Liver (tissue), 8 donors: ENCODE measurements at regions not wholly inside any gene's neighbourhood (a gene's known extent, or its start where the extent isn't known, plus 50 kb on each side); places are given as distances from the start of the nearest gene placed in this dataset.

Source experiments
- DNase-seq: peaks from one replicate; pipeline ENCODE4 v3.0.0-alpha.2; 2017; ENCODE audit warnings: low spot score
- H3K27ac ChIP-seq, 2 donors: one replicate each; pipeline ENCODE4 v1.7.0; 2013; ENCODE audit warnings: inconsistent platforms in 2 of 2, low read length in 2 of 2, control low read depth in 1 of 2, low read depth in 1 of 2, mild to moderate bottlenecking in 1 of 2
- H3K27me3 ChIP-seq, 4 donors: one replicate each; pipeline versions ENCODE4 v1.6.1 to v1.7.0; 2013; ENCODE audit warnings: low read length in 3 of 4, inconsistent platforms in 1 of 4, mild to moderate bottlenecking in 1 of 4, moderate library complexity in 1 of 4; ENCODE audit not compliant: control insufficient read depth in 4 of 4, insufficient read depth in 4 of 4
- H3K36me3 ChIP-seq, 4 donors: one replicate each; pipeline versions ENCODE4 v1.6.1 to v1.7.0; 2013; ENCODE audit warnings: low read length in 3 of 4, mild to moderate bottlenecking in 3 of 4, low read depth in 1 of 4, moderate library complexity in 1 of 4; ENCODE audit not compliant: control insufficient read depth in 4 of 4, insufficient read depth in 3 of 4
- H3K4me1 ChIP-seq, 4 donors: one replicate each; pipeline versions ENCODE4 v1.6.1 to v1.7.0; 2013; ENCODE audit warnings: low read length in 3 of 4, mild to moderate bottlenecking in 3 of 4, moderate library complexity in 1 of 4; ENCODE audit not compliant: control insufficient read depth in 4 of 4, insufficient read depth in 4 of 4
- H3K4me3 ChIP-seq, 3 donors: one replicate each; pipeline versions ENCODE4 v1.6.1 to v1.7.0; 2013; ENCODE audit warnings: low read length in 3 of 3, control low read depth in 1 of 3, low read depth in 1 of 3, mild to moderate bottlenecking in 1 of 3
- H3K9ac ChIP-seq, 2 donors: one replicate each; pipeline ENCODE4 v1.7.0; 2013; ENCODE audit warnings: low read length in 2 of 2, mild to moderate bottlenecking in 2 of 2, moderate library complexity in 2 of 2, control low read depth in 1 of 2, low read depth in 1 of 2
- H3K9me3 ChIP-seq, 4 donors: one replicate each; pipeline versions ENCODE4 v1.6.1 to v1.7.0; 2013; ENCODE audit warnings: low read length in 3 of 4; ENCODE audit not compliant: control insufficient read depth in 4 of 4
- ATF3 ChIP-seq: IDR thresholded peaks from 2 replicates; pipeline ENCODE4 v1.6.1; 2016; ENCODE audit warnings: antibody characterized with exemption
- EGR1 ChIP-seq, 2 donors: IDR thresholded peaks; 2 replicates each; pipeline ENCODE4 v1.6.1; 2016 to 2018; ENCODE audit warnings: antibody characterized with exemption in 2 of 2, low read depth in 2 of 2
- FOXA1 ChIP-seq: IDR thresholded peaks from 2 replicates; pipeline ENCODE4 v1.6.1; 2016; ENCODE audit warnings: antibody characterized with exemption
- FOXA2 ChIP-seq: IDR thresholded peaks from 2 replicates; pipeline ENCODE4 v1.6.1; 2016; ENCODE audit warnings: antibody characterized with exemption
- HNF4G ChIP-seq: IDR thresholded peaks from 2 replicates; pipeline ENCODE4 v1.6.1; 2016; ENCODE audit warnings: antibody characterized with exemption
- JUND ChIP-seq, 2 donors: IDR thresholded peaks; 2 replicates each; pipeline ENCODE4 v1.6.1; 2016; ENCODE audit warnings: antibody characterized with exemption in 2 of 2
- NR2F2 ChIP-seq: IDR thresholded peaks from 2 replicates; pipeline ENCODE4 v1.6.1; 2016; ENCODE audit warnings: antibody characterized with exemption
- RAD21 ChIP-seq, 2 donors: IDR thresholded peaks; 2 replicates each; pipeline ENCODE4 v1.6.1; 2016; ENCODE audit warnings: antibody characterized with exemption in 2 of 2, mild to moderate bottlenecking in 2 of 2
- RXRA ChIP-seq, 2 donors: IDR thresholded peaks; 2 replicates each; pipeline ENCODE4 v1.6.1; 2017 to 2018; ENCODE audit warnings: antibody characterized with exemption in 2 of 2, mild to moderate bottlenecking in 1 of 2
- SP1 ChIP-seq: IDR thresholded peaks from 2 replicates; pipeline ENCODE4 v1.6.1; 2018; ENCODE audit warnings: antibody characterized with exemption, mild to moderate bottlenecking
- TAF1 ChIP-seq: conservative IDR thresholded peaks from 2 replicates; pipeline ENCODE4 v1.6.1; 2016; ENCODE audit warnings: antibody characterized with exemption, mild to moderate bottlenecking
- ZBTB33 ChIP-seq: IDR thresholded peaks from 2 replicates; pipeline ENCODE4 v1.6.1; 2016; ENCODE audit warnings: antibody characterized with exemption
- WGBS: extraction: QIAGEN DNeasy Blood & Tissue Kit; methylation state at CpG from one replicate; pipeline ENCODE4 v1.1.7; 2013; 5-methylcytosine and 5-hydroxymethylcytosine counted together
- TF ChIP-seq, protein P1 (sequence below): fragments of 150-350 bp; IDR thresholded peaks from 2 replicates; pipeline ENCODE4 v1.5.1; 2017; ENCODE audit warnings: improper control_type of control experiment, low read depth, low read length; ENCODE audit not compliant: missing input control
- TF ChIP-seq, protein P2 (sequence below): IDR thresholded peaks from 2 replicates; pipeline ENCODE4 v1.6.1; 2016; ENCODE audit warnings: antibody characterized with exemption
- donor health status: healthy.
- donor health status: healthy.
- donor health status: healthy.
- donor health status: healthy.
- donor health status: healthy.

DNA sequence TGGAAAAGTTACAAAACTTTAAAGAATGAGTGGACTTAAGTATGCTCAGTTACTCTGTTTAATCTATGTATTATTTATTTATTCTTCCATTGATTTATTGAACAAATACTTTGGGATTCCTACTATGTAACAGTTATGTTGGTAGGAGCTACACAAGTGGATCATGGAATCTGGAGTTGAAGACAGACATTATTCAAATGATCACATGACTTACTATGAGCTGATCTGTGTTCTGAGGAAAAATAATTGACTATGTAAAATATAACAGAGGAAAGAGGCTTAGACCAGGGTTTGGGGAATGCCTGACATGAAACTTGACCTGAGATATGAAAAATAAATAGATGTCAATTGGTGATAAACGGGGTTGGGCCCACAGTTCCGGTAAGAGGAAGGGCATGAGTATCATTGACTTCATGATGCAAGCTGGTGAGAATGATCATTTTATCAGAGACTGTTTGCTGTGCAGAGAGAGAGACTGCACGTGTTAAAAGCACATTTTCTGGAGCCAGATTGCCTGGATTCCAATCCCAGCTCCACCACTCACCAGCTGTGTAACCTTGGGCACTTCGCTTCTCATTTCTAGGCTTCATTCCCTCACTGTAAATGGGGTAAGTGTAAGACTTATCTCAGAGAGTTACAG, 179.0 kb downstream of the SPCS3 start:
- no peaks in the 10 kb centered on the region for H3K36me3 ChIP-seq
- no peak overlapping the region for H3K9ac ChIP-seq
- 47% methylated on average over 4 of the region's 4 CpGs for WGBS
- no peaks in the 10 kb centered on the region for H3K9me3 ChIP-seq
- no peak overlapping the region for H3K4me3 ChIP-seq
- H3K27ac ChIP-seq, result no peak overlapping the region
- no peaks in the 10 kb centered on the region for H3K4me1 ChIP-seq
- H3K27me3 ChIP-seq, result no peaks in the 10 kb centered on the region
- DNase-seq, result no peak
- TF ChIP-seq RAD21 (IDR thresholded peaks at IDR 0.05) (no peak), FOXA1 (no peak), SP1 (no peak), ZBTB33 (no peak), FOXA2 (no peak), JUND (IDR thresholded peaks at IDR 0.05) (no peak)

DNA sequence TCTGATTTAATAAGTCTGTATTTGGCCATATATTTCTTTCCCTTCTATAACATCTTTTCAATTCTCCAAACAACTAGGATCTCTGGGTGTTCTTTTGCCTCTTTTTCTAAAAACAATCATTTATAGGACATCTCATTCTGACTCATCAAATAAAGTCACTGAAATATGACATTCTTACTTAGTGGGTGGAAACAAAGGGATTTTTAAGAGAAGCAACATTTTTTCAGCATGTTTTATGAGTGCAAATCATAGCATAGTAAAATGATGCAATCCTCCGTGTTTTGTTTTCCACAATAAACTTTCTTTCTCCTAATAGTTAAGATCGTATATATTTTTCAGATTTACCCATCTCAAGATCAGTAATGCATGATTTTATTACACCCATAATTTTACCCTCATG, 179.8 kb downstream of the SPCS3 start:
- no peak overlapping the region for H3K9ac ChIP-seq
- H3K4me3 ChIP-seq, result no peak overlapping the region
- WGBS, result 69% methylated on average over 2 of the region's 2 CpGs
- TF ChIP-seq ATF3 (no peak), NR2F2 (no peak), TAF1 (no peak), HNF4G (no peak)
- H3K36me3 ChIP-seq, result no peaks in the 10 kb centered on the region
- DNase-seq, result no peak
- no peaks in the 10 kb centered on the region for H3K4me1 ChIP-seq
- H3K27me3 ChIP-seq, result no peaks in the 10 kb centered on the region
- H3K27ac ChIP-seq, result no peak overlapping the region
- H3K9me3 ChIP-seq, result no peaks in the 10 kb centered on the region

- 63% methylated on average over 1 of the region's 1 CpG for WGBS
- no peak overlapping the region for H3K27ac ChIP-seq
Observed at GRCh38 chr4:176500894-176501293, 181.1 kb downstream of the SPCS3 start.

More at GRCh38 chr4:176500894-176501293, 181.1 kb downstream of the SPCS3 start:
- H3K27me3 ChIP-seq, result no peaks in the 10 kb centered on the region
- no peak overlapping the region for H3K9ac ChIP-seq
- H3K9me3 ChIP-seq, result no peaks in the 10 kb centered on the region
- no peak overlapping the region for H3K4me3 ChIP-seq
- no peaks in the 10 kb centered on the region for H3K4me1 ChIP-seq
- no peak for DNase-seq
- TF ChIP-seq NR2F2 (no peak), EGR1 (IDR thresholded peaks at IDR 0.05; ENCODE audit: low read depth in 2 of 2) (no peak), RXRA (IDR thresholded peaks at IDR 0.05) (no peak), ZBTB33 (no peak), JUND (IDR thresholded peaks at IDR 0.05) (no peak)
- TF ChIP-seq, protein P1, sequence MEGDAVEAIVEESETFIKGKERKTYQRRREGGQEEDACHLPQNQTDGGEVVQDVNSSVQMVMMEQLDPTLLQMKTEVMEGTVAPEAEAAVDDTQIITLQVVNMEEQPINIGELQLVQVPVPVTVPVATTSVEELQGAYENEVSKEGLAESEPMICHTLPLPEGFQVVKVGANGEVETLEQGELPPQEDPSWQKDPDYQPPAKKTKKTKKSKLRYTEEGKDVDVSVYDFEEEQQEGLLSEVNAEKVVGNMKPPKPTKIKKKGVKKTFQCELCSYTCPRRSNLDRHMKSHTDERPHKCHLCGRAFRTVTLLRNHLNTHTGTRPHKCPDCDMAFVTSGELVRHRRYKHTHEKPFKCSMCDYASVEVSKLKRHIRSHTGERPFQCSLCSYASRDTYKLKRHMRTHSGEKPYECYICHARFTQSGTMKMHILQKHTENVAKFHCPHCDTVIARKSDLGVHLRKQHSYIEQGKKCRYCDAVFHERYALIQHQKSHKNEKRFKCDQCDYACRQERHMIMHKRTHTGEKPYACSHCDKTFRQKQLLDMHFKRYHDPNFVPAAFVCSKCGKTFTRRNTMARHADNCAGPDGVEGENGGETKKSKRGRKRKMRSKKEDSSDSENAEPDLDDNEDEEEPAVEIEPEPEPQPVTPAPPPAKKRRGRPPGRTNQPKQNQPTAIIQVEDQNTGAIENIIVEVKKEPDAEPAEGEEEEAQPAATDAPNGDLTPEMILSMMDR, result no peak
- TF ChIP-seq, protein P2, sequence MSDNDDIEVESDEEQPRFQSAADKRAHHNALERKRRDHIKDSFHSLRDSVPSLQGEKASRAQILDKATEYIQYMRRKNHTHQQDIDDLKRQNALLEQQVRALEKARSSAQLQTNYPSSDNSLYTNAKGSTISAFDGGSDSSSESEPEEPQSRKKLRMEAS, result no peak
- H3K36me3 ChIP-seq, result no peaks in the 10 kb centered on the region
